Fibroblast of lung (primary cell): ENCODE measurements at regions not wholly inside any gene's neighbourhood (a gene's known extent, or its start where the extent isn't known, plus 50 kb on each side); places are given as distances from the start of the nearest gene placed in this dataset.

Source experiments
- EZH2 ChIP-seq: IDR thresholded peaks from 2 replicates; pipeline ENCODE4 v1.5.1; 2012; ENCODE audit warnings: low read length, control low read depth, mild to moderate bottlenecking; ENCODE audit errors: missing control alignments
- TF ChIP-seq, protein P1 (sequence below), 2 donors: IDR thresholded peaks in 1 of 2; conservative IDR thresholded peaks in 1 of 2; 1 replicate in 1 of 2; 2 replicates in 1 of 2; pipeline ENCODE4 v1.5.1; 2011 to 2012; ENCODE audit warnings: low read length in 2 of 2, control low read depth in 1 of 2, inconsistent platforms in 1 of 2, low read depth in 1 of 2, mild to moderate bottlenecking in 1 of 2

DNA sequence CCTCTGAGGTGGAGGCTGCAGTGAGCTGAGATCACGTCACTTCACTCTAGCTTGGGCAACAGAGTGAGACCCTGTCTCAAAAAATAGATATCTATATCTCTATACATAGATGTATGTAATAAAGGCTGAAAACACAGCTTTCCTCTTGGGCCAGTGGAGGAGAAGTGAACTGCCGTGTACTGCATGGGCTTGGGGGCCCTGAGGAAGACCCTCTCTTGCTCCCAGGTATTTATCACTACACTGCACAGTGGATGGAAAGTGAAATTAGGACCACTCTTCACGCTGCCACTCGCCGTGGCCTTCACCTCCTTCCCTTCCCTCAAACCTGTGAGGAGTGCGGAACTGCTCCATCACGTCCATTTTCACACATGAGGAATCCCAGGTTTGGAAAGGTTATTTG, 68.8 kb upstream of the SIAH1 start:
- TF ChIP-seq, protein P1, sequence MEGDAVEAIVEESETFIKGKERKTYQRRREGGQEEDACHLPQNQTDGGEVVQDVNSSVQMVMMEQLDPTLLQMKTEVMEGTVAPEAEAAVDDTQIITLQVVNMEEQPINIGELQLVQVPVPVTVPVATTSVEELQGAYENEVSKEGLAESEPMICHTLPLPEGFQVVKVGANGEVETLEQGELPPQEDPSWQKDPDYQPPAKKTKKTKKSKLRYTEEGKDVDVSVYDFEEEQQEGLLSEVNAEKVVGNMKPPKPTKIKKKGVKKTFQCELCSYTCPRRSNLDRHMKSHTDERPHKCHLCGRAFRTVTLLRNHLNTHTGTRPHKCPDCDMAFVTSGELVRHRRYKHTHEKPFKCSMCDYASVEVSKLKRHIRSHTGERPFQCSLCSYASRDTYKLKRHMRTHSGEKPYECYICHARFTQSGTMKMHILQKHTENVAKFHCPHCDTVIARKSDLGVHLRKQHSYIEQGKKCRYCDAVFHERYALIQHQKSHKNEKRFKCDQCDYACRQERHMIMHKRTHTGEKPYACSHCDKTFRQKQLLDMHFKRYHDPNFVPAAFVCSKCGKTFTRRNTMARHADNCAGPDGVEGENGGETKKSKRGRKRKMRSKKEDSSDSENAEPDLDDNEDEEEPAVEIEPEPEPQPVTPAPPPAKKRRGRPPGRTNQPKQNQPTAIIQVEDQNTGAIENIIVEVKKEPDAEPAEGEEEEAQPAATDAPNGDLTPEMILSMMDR (conservative IDR thresholded peaks at IDR 0.05 in 1 of 2, IDR thresholded peaks at IDR 0.05 in 1 of 2; ENCODE audit: low read depth in 1 of 2, low read length in 2 of 2) = no peak
- no peak for TF ChIP-seq EZH2
